Smooth muscle cell (in vitro differentiated cells): ENCODE measurements at regions not wholly inside any gene's neighbourhood (a gene's known extent, or its start where the extent isn't known, plus 50 kb on each side); places are given as distances from the start of the nearest gene placed in this dataset.

Experiments used
- DNase-seq: peaks from one replicate; lab custom pipeline; 2025; ENCODE audit not compliant: unreplicated experiment; lab: John Stamatoyannopoulos, UW
- H2AFZ ChIP-seq: fragments of 200-600 bp; sonication (generic); 2 replicates; pipeline ENCODE4 v1.6.0; 2016; ENCODE audit warnings: antibody characterized with exemption, low read depth, mild to moderate bottlenecking
- H3F3A ChIP-seq: fragments of 200-600 bp; sonication (generic); 2 replicates; pipeline ENCODE4 v1.6.0; 2017; ENCODE audit warnings: antibody characterized with exemption, low read depth
- H3K27ac ChIP-seq: fragments of 200-600 bp; sonication (generic); 2 replicates; pipeline ENCODE4 v1.5.1; 2016; ENCODE audit warnings: low read depth, mild to moderate bottlenecking
- H3K27me3 ChIP-seq: fragments of 200-600 bp; sonication (generic); 2 replicates; pipeline ENCODE4 v1.6.1; 2016; ENCODE audit warnings: low read depth, mild to moderate bottlenecking
- H3K36me3 ChIP-seq: fragments of 200-600 bp; sonication (generic); 2 replicates; pipeline ENCODE4 v1.5.1; 2016; ENCODE audit warnings: low read depth
- H3K4me1 ChIP-seq: fragments of 200-600 bp; sonication (generic); 2 replicates; pipeline ENCODE4 v1.5.1; 2016; ENCODE audit warnings: low read depth
- H3K4me2 ChIP-seq: fragments of 200-600 bp; sonication (generic); 2 replicates; pipeline ENCODE4 v1.6.0; 2016; ENCODE audit warnings: mild to moderate bottlenecking
- H3K4me3 ChIP-seq: fragments of 200-600 bp; sonication (generic); 2 replicates; pipeline ENCODE4 v1.5.1; 2016; ENCODE audit warnings: mild to moderate bottlenecking
- H3K79me2 ChIP-seq: fragments of 200-600 bp; sonication (generic); 2 replicates; pipeline ENCODE4 v1.6.0; 2016; ENCODE audit warnings: low read depth, mild to moderate bottlenecking
- H3K9ac ChIP-seq: fragments of 200-600 bp; sonication (generic); 2 replicates; pipeline ENCODE4 v1.6.0; 2016; ENCODE audit warnings: low read depth
- H3K9me3 ChIP-seq: fragments of 200-600 bp; sonication (generic); replicated peaks from 2 replicates; pipeline ENCODE4 v1.5.1; 2016; ENCODE audit warnings: low read depth
- H4K20me1 ChIP-seq: fragments of 200-600 bp; sonication (generic); 2 replicates; pipeline ENCODE4 v1.6.0; 2016; ENCODE audit warnings: low read depth
- CTCF ChIP-seq: fragments of 200-600 bp; sonication (generic); IDR thresholded peaks from 2 replicates; pipeline ENCODE4 v1.5.1; 2017; ENCODE audit warnings: borderline replicate concordance, mild to moderate bottlenecking, antibody characterized with exemption; ENCODE audit not compliant: insufficient read depth, poor library complexity, severe bottlenecking
- WGBS: methylation state at CpG from one replicate; pipeline ENCODE4 v1.1.7; 2016; ENCODE audit warnings: low lambda C conversion rate; 5-methylcytosine and 5-hydroxymethylcytosine counted together

GRCh38 chr15:93706495-93707292, 524.7 kb upstream of the MCTP2 start:
- no peak for TF ChIP-seq CTCF
- Histone ChIP-seq H4K20me1 (no peaks in the 10 kb centered on the region), H3K36me3 (no peaks in the 10 kb centered on the region), H3K79me2 (no peaks in the 10 kb centered on the region), H3K4me1 (no peaks in the 10 kb centered on the region), H3K27me3 (no peaks in the 10 kb centered on the region), H3K4me2 (no peak overlapping the region), H3F3A (no peaks in the 10 kb centered on the region), H2AFZ (no peak overlapping the region), H3K9ac (no peak overlapping the region), H3K9me3 (no peaks in the 10 kb centered on the region), H3K4me3 (no peak overlapping the region), H3K27ac (no peak overlapping the region)
- DNase-seq: no peak
- 86% methylated on average over 7 of the region's 7 CpGs for WGBS

GRCh38 chr15:93705753-93706455, 525.5 kb upstream of the MCTP2 start:
- Histone ChIP-seq H3K4me1 (no peaks in the 10 kb centered on the region), H3F3A (no peaks in the 10 kb centered on the region), H3K9ac (no peak overlapping the region), H3K9me3 (no peaks in the 10 kb centered on the region), H3K79me2 (no peaks in the 10 kb centered on the region), H4K20me1 (no peaks in the 10 kb centered on the region), H3K27ac (no peak overlapping the region), H3K4me2 (no peak overlapping the region), H2AFZ (no peak overlapping the region), H3K4me3 (no peak overlapping the region), H3K27me3 (no peaks in the 10 kb centered on the region), H3K36me3 (no peaks in the 10 kb centered on the region)
- no peak for TF ChIP-seq CTCF
- 89% methylated on average over 7 of the region's 7 CpGs for WGBS
- DNase-seq: no peak

GRCh38 chr15:93703092-93703739, 528.1 kb upstream of the MCTP2 start:
- no peaks in the 10 kb centered on the region for H3K36me3 ChIP-seq
- no peak overlapping the region for H3K4me2 ChIP-seq
- WGBS: 64% methylated on average over 2 of the region's 2 CpGs
- H3F3A ChIP-seq: no peaks in the 10 kb centered on the region
- no peak for DNase-seq
- H3K9me3 ChIP-seq: no peaks in the 10 kb centered on the region
- H4K20me1 ChIP-seq: no peaks in the 10 kb centered on the region
- H3K4me3 ChIP-seq: no peak overlapping the region
- H3K4me1 ChIP-seq: no peaks in the 10 kb centered on the region
- no peak for TF ChIP-seq CTCF
- H3K79me2 ChIP-seq: no peaks in the 10 kb centered on the region
- no peak overlapping the region for H3K27ac ChIP-seq
- H3K27me3 ChIP-seq: peaks cover 4% of the 10 kb centered on the region
- no peak overlapping the region for H3K9ac ChIP-seq
- H2AFZ ChIP-seq: no peak overlapping the region
